OCI-LY7 (cell line): ENCODE measurements at regions not wholly inside any gene's neighbourhood (a gene's known extent, or its start where the extent isn't known, plus 50 kb on each side); places are given as distances from the start of the nearest gene placed in this dataset.

Experiments
- EZH2phosphoT487 ChIP-seq: fragments of 200-600 bp; sonication (generic); IDR thresholded peaks from 2 replicates; pipeline ENCODE4 v1.6.1; 2018; ENCODE audit warnings: low read depth, borderline replicate concordance, mild to moderate bottlenecking, mixed run types, antibody characterized with exemption, low read length, moderate library complexity, mixed read lengths
- TF ChIP-seq, protein P1 (sequence below): fragments of 200-600 bp; sonication (generic); conservative IDR thresholded peaks from 2 replicates; pipeline ENCODE4 v1.5.1; 2014; ENCODE audit warnings: mild to moderate bottlenecking, antibody characterized with exemption, low read length, moderate library complexity, mixed read lengths

DNA sequence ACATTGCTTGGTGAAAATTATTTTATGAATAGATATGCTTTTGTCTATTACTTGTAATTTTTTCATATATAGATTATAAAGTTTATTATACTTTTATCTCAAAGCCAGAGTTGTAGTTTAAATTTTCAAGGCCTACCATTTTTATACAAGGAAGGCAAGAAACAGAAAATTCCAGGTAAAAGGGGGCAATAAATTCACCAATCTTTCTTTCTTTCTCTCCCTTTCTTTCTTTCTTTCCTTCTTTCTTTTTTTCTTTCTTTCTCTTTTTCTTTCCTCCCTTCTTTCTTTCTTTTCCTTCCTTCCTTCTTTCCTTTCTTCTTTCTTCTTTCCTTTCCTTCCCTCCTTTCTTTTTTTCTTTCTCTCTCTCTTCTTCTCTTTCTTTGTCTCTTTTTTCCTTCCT, 529.4 kb downstream of the PCDH17 start:
- TF ChIP-seq, protein P1, sequence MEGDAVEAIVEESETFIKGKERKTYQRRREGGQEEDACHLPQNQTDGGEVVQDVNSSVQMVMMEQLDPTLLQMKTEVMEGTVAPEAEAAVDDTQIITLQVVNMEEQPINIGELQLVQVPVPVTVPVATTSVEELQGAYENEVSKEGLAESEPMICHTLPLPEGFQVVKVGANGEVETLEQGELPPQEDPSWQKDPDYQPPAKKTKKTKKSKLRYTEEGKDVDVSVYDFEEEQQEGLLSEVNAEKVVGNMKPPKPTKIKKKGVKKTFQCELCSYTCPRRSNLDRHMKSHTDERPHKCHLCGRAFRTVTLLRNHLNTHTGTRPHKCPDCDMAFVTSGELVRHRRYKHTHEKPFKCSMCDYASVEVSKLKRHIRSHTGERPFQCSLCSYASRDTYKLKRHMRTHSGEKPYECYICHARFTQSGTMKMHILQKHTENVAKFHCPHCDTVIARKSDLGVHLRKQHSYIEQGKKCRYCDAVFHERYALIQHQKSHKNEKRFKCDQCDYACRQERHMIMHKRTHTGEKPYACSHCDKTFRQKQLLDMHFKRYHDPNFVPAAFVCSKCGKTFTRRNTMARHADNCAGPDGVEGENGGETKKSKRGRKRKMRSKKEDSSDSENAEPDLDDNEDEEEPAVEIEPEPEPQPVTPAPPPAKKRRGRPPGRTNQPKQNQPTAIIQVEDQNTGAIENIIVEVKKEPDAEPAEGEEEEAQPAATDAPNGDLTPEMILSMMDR, result no peak
- no peak for TF ChIP-seq EZH2phosphoT487
